Forelimb muscle (tissue), 1 donor: ENCODE measurements at regions not wholly inside any gene's neighbourhood (a gene's known extent, or its start where the extent isn't known, plus 50 kb on each side); places are given as distances from the start of the nearest gene placed in this dataset.
A peak's percentile ranks its signal among the peaks of the same experiment; 100 is the strongest.

ENCODE experiments used
- DNase-seq: peaks from one replicate; pipeline ENCODE4 v3.0.0-alpha.2; 2013; ENCODE audit warnings: low read depth

DNA sequence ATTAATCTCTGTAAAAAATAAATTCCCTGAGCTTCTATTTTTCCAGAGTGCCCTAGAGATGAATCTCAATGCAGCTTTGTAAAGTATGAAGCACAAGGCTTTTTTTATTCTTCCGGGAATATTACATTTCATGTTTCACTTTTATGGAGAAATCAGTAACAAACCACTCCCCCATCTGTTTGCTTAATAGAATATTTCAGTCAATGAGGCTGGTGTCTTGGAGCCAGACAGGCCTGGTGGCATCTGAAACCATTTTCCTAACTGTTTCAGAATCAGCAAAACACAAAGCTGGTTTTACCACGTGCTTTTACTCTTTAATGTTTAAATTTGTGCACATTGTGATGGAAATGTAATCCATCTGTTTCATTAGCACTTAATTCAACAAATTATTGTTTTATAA lies 400.8 kb upstream of the HSF2 start:
- no peak for DNase-seq

DNA sequence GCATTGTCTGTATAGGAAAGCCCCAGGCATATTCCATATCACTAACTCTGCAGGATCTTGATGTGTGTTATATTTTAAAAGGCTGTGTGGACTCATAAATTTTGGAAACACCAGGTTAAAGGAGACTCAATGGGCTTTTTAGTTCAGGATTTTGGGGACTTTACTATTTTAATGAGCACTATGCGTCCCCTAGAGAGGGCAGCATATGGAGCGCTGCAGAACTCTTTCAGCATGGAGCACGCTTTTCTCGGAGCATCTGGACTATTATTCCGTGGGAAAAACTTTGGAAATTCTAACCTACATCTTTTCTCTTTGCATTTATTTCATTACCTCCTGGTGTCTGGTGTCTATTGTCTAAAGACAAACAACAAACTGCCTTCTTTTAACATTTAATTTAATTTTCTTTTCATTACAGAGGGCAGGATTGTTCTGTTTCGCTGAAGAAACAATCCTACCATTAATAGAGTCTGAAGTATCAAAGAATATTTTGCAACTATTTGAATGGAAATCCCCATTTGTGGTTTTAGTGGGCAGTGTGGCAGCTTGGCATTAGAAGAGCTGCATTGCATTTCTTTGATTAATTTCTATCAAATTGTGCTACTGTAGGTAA lies 399.9 kb upstream of the HSF2 start:
- no peak for DNase-seq

DNA sequence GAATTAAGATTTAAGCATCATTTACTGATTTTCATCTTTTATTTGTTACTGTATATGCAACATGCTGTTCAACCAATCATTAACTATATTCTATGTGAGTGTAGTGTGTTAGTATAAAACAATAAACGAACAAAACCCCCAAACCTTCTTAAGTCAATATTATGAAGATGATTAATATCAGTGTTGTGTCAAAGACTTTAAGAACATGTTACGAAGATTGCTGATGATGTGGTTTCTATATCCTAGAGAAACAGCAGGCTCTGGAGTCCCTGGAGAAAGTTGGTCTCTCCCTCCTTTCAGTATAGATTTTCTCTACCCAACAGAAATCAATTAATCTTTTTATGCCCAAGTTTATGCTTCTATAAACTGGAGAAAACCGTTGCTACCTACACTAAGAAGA lies 393.8 kb upstream of the HSF2 start:
- DNase-seq = no peak

DNA sequence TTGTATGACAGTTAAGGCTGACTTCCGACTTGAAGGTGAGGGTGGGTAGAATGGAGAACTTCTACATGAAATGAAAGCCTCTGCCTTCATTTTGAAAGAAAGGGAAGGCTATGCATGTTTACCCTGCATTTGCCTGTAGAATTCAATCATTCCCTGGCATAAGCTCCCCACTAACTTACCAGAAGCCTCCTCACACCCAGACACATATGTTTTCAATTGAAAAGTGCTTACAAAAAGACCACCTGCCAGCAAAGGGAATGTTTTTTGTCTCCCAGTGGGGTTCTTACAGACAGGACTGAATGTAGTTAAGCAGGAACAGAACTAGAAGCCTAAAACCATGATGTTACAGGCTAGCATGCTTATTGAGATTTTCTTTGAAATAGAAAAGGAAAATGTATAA lies 392.1 kb upstream of the HSF2 start:
- peak; percentile 32 for DNase-seq

DNA sequence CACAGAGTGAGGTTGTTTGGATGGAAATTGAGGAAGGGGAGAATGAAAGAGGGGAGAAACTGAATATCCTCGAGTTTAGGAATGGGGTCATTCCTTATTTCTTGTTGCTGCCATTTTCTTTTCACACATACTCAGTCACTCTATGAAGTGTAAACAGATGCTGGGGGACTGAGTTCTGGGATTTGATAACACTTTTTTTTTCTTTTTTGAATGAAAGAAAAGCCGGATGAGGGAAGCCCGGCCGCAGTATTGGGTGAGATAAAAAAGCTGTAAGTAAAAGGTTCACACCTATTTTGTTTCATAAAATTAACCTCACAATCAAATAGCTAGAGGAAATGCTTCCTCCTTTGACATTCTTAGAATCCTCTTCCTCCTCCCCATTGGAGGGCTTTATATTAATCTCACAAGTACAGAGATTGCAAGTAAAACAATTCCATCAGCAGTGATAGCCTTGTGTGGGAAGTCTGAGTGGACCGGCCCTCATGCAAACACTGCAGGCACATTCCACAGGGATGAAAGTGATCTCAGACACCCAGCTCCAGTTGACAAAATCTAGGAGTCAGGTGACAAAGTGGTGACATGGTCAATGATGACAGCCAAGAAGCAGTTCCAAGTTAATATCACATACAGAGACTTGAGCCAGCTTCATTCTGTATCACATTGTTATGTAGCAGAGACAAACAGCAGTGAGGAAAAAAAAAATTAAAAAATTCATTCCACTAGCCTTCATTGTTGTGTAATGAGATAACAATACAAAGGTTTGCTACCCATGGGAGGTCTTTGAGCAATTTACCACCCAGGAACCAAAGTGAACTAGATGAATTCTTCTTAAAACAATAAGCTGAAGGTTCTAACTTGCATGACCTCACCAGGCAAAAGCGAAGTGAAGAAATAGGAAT lies 391.1 kb upstream of the HSF2 start:
- peak; percentile 48 for DNase-seq

DNA sequence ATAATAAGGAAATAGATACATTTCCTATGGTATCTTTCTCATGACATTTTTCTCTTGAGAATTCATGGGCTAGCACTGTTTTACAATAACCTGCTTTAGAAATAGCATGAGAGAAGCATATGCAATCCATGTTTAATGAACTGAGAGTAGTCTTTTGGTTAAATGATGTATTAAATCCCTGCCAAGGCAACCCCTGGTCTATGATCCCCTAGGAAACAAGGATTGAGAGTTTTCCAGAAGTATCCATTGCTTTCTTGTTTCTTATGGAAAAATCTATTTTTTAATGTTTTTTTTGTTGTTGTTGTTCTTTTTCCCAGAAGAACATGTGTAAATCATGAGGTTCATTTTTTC lies 390.5 kb upstream of the HSF2 start:
- DNase-seq = peak; percentile 67

DNA sequence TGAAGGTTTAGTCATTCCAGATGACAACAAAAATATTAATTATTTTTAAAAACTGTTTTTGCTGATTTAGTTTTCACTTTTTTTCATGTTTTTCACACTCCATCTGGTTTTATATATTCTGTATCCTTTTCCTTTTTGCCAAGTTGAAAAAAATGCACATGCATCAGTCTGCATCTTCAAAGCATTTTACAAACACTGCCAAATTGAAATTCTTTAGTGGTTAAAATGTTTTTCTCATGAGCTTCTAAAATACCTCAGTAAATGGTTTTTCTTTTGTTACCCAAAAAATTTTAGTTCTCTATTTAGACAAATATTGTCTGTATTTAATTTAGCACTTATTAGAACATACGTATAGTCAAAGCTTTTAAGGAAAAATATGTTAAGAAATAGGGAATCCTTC lies 386.9 kb upstream of the HSF2 start:
- no peak for DNase-seq

DNA sequence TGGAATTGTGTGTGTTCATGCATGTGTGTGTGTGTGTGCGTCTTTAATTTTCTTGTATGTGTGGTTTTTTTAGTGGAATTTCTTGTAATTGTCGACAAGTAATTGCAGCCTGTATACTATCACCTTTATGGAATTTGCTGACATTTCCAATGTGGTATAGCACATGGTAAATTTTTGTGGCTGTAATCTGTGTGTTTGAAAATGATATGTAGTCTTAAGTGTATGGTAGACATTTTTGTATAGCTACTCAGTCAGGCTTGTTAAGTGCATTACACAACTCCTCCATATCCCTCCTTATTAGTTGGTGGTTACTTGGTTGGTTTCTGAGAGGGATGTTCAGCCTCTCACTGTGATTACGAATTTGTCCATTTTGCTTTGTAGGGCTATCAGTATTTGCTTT lies 384.5 kb upstream of the HSF2 start:
- no peak for DNase-seq

DNA sequence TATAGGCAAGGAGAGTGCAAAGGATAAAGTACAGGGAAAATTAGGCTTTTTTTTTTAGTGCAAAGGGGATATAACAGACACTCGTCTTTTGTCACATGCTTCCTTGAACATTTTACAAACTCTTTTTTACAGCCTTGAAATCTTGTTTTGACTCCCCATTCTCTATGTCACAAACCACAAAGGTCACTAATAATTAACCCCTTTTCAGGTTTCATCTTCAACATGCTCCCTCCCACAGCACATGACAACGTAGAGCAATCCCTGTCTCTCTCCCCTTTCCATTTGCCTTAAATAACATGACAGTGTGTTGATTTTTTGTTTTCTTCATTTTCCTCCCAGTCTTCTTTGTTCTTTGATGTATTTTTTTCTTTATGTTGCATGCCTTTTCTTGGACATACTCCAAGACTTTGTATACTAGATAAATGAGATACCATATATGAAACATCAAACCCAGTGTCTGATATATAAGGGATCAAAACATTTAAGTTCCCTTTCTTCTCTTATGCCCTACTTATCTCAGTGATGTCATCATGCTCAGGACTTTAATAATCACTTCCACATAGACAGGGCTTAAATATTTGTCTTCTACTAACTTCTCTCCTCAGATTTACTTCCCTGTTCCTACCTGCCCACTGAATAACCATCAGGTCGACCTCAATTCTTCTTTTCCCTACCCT lies 378.7 kb upstream of the HSF2 start:
- no peak for DNase-seq

DNA sequence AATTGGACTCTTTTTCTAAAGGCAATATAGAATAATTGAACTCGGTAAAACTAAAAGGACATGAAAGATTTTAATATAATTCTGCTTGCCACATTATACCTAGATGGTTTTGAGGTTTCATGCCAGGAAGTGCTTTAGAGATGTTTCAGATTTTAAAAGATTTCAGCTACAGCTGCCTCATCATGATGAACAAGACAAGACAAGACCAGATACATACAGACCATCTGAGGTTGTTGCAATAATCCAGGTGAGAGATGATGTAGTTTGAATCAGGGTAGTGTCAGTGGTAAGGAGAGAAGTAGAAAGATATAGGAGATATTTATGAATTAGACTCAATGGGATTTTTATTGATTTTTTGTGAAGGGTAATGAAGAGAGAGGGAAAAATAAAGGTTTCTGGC lies 374.3 kb upstream of the HSF2 start:
- DNase-seq = no peak

DNA sequence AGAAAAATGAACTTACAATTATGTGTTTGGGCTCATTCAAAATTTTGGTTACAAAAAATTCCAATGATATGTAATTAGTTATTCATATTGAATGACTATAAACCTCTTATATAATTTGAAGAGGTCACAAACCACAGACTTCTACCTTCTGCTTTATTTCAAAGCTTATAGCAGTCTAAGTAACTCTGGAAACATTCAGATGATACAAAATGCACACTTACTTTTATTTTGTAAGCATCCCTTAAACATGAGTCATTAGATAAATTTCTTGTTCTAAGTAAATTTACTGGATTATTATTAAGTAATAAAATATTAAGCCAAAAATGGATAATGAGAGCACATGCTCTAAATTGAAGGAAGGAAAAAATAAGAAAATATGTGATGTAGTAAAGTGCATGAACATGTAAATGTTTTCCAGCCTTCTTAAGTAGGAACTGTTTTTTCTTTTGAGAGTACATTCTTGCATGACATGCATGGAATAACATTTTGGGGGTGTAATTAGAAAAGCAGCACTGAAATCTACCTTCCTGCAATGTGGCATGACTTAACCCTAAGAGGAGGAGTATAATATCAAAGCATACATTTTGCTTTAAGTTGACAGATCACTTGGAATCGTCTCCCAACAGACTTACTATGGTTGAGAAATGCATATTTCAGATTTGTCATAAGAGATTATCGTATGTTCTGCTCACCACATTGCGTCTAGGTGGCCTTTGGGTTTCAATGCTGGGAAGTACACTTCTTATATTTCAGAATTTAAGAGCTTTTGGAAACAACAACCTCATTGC lies 372.7 kb upstream of the HSF2 start:
- DNase-seq = no peak

DNA sequence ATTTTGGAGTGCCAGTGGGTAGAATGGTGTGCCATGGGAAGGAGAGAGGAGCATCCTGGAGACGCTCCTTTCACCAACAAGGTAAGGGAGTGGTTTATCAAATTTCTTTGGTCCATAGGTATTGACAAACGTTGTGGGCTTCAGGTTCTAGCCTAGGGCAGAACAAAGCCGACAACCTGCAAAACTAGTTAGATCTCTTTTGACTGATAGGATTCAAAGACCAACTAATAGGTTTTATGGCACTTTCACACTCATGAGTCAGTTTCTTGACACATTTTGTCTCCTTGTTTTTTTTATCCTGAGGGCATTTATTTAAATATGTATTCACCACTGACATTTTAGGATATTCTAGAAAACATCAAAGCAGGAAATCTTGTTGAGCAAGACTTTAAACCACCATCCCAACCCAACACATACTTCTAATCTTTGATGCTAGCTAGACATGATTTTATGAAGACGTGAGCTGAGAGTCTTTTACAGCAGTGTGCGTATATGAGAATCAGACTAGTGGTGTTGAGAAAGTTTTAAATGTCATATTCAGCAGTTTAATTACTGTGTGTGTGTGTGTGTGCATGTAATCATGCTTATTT lies 370.4 kb upstream of the HSF2 start:
- no peak for DNase-seq

DNA sequence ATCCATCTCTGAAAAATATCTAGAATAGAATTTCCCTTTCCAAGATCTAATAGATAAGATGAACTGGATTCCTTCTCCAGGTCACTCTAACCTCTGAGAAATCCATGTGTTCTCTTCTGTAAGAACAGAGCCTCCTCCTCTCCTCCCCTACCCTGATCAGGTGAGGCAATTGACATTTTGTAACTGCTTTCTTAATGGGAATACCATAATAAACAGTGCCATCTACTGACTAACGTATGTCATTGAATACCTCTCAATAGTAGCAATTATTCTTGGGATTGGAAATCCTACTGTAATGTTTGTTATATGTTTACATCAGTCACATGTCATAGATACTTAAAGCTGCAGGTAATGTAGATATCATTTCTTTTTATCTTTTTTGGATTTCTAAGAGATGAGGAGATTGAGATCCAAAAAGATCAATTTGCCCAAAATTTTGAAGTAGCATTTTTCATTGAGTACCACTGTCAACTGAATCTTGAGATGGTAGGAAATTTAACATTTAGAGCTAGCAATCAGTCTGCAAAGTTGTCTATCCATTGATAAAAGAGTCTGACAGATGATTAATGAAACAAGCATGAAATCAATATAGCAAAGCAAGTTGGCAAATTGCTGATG lies 365.8 kb upstream of the HSF2 start:
- no peak for DNase-seq

DNA sequence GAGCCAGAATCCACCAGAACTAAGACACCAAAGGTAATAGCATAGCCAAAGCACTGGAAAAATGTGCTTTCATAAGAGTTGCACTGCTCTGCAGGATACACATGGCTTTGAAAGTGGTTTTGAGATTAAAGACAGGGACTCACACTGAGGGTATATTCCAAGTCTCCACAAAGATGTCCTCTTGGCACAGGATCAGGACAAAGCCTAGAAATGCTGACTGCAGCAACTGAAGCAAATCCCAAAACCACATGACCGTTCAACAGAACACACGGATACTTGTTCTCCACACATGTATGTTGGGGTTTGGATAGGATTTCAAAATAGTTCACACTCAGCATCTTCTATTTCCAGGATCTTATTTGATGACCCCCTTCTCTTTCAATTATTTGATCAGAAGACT lies 364.3 kb upstream of the HSF2 start:
- no peak for DNase-seq

DNA sequence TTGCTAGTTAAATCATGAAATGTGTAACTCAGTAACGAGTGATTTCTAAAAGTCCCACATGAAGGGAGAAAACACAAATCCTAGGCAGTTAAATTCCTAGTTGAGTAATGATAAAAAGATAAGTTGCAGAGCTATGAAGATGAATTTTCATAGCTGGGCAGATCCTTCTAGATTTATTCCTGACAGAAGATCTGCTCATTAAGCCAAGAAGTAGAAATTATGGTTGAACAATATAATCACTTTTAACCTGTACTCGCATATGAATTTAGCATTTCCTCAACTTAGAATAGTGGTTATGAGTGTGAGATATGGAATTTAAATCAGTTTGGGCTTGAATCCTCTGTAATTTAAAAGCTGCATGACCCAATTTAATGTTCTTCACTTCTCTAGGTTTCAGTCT lies 359.2 kb upstream of the HSF2 start:
- DNase-seq = no peak

DNA sequence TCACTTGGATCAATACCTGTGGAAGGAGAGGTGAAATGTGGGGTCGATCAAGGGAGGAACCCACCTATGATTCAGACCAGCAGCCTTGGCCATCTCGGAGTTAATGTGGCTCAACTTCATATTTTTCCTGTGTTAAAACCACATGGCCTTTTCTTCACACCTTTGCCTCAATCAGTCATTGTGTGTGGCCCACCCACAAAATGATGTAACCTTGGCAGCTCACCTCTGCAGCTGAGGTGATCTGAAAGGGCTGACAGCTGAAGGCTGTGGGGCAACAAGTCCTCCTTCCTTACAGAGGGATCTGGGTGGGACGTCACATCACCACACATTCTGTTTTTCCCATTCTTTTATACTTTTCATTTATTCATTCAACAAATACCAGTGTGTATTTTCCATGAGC lies 357.1 kb upstream of the HSF2 start:
- no peak for DNase-seq

DNA sequence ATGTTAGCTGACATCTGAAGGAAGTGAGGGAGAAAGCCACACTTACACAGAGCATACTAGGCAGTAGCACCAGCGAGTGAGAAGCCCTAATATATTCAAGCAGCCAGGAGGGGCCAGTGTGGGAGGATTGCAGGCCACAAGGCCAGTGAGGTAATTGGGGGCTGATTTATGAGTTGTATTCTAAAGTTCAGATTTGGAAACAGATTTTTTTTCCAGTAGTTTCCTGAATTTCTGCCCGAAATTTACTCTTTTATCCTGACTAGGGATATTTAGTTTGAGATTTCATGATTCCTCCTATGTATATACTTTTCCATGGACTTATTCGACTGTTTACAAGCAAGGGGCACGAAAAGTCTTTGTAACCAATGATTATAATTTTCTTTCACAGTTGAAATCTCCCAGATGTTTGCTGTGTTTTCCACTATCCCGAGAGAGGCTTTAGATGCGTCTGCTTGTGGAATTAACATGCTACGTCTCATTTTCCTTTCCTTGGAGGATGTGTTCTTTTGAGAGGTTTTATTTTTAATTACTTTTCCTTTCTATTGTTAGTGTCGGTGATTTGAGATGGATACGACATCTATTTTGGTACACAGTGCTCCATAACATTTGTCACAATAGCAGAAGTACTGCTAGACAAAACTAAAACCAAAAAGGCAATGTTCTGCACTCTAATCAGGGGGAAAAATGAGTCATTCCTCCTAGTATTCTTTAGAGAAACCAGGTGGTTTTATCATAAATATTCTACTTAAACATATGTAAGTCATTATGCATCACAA lies 356.3 kb upstream of the HSF2 start:
- peak; percentile 71 for DNase-seq

DNA sequence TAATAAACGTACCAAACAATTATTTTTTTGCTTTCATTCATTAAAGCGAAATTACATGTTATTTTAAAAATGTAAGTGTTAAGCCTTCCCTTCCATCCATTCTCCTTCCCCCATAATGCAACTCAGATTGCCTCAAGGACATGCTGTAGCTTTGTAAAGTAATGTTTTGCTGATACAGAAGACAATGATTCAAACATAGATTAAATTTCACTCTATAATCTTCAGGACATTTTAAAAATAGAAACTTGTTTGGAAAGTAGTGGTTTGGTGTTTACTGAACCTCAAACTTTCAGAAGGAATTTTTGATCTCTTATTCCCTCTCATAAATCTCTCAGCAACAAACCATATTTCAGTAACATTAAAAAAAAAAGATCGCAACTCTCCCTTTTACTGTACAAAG lies 350.9 kb upstream of the HSF2 start:
- DNase-seq = no peak

DNA sequence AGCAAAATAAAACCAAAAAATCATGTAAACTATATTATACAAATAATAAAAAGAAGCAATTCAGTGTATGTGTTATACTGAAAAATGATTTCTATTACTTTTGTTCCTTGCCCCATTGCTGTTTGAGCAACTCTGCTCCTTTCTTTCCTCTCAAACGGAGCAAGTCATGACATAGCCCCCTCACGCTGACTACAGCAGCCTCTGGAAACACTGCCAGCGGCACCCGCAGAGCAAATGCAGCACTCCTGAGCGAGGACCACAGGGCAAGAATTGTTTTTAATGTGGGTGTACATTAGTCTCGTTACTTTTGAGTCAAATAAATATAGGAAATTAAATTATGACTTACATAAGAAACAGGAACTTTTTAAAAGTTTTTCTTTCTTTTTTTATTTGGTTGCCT lies 350.1 kb upstream of the HSF2 start:
- DNase-seq = no peak

DNA sequence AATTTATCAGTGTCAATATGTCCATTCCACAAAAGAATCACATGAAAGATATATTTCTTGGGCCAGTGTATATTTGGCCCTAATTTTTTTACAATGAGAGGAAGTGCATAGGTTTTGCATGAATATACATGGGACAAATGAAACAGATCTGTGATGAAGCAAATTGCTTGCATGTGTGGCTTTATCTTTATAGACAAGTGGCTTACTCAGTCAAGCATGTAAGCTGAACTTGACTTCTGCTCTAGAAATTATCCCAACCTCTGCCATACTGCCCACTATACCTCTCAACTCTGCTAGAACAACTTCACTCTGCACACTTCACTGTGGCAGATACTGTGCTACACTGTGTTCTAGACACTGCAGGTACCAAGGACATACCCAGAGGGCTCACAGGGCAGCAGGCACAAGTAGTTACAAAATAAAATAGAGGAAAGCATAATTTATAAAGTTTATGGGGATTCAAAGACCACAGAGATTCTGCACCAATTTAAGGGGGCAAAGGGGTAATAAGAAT lies 349.2 kb upstream of the HSF2 start:
- DNase-seq = no peak
